ENCODE measurements at regions not wholly inside any gene's neighbourhood (a gene's known extent, or its start where the extent isn't known, plus 50 kb on each side); places are given as distances from the start of the nearest gene placed in this dataset.
"Not testable (repeated sequence)": the region's sequence is repeated elsewhere in the genome, so short reads cannot be mapped to it uniquely, and the experiment has no call there.

DNA sequence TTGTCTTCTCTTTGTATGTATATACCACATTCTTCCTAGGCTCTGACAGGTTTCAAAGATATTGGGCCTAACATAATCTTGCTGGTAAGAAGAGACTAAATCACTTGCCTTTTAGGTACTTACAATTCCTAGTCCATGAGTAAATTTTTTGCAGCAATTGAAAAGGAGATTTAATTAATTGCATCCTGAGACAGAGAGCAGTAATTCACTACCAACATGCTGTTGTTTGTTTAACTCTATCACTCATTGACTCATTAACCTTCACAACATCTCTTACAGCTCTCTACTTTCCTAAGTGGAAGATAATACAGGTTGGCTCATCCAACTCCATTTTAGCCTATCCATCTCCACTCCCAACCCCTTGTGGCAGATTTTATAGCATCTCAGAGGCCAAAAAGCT, 280.4 kb downstream of the ALDH8A1 start:
- DNase-seq (ENCODE audit: low read depth in 2 of 2), result no peak

DNA sequence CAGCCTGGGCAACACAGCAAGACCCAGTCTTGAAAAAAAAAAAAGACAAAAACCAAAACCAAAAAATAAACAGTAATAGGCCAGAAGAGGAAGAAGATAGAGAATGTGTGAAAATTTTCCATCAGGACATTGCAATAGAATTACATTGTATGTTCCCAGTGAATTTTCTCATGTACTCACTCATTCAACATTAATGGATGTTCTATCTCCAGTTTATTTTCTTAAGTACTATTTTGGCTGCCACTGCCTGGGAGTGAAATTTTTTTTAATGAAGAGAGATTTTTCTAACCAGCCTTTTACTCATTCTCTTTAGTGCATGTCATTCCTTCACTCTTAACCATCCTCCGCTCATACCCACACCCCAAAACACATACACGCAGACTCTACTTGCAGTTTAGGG, 282.8 kb downstream of the ALDH8A1 start:
- DNase-seq (ENCODE audit: low read depth in 2 of 2), result no peak

DNA sequence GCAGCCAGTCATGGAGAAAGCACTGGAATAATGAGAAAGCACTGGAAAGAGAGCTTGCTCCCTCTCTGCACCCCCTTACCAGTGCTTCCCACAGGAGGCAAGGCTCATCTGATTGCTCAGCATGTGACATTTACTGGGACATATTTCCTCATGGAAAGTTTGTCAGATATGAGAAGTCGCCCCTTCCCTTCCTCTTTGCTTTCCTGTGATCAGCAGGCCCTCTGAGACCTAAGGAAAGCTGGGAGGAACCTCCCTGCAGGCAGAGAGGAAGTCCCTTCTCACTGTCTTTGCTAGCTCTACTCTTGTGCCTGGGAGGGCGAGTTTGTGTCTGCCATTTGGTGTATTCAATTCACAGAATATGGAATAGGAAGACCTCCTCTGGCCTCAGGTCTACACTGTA, 283.8 kb downstream of the ALDH8A1 start:
- no peak for DNase-seq (ENCODE audit: low read depth in 2 of 2)

DNA sequence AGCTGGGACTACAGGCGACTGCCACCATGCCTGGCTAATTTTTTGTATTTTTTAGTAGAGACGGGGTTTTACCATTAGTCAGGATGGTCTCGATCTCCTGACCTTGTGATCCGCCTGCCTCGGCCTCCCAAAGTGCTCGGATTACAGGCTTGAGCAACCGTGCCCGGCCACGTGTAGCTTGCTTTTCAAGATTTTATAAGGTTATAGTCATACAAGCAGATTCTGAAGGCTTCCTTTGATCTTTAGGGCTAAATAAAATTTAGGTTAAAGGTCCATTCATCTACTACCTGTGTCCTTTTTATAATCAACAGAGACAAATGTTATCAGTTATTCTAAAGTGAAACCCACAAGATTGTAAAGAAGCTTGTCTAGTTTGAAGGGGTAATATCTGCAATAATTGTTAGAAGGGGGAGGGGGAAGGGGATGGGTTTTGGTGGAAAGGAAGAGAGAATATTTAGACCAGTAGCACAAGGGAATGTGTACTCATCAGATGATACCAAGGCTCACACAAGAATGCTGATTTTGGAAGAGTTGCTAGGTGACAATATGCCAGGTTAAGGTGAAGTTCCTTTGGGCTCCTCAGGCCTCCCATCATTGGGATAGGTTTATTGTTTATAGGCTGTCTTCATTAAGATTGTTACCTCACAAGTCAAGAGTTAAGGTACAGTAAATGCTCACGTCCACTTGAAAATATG, 284.7 kb downstream of the ALDH8A1 start:
- DNase-seq (ENCODE audit: low read depth in 2 of 2), result no peak

DNA sequence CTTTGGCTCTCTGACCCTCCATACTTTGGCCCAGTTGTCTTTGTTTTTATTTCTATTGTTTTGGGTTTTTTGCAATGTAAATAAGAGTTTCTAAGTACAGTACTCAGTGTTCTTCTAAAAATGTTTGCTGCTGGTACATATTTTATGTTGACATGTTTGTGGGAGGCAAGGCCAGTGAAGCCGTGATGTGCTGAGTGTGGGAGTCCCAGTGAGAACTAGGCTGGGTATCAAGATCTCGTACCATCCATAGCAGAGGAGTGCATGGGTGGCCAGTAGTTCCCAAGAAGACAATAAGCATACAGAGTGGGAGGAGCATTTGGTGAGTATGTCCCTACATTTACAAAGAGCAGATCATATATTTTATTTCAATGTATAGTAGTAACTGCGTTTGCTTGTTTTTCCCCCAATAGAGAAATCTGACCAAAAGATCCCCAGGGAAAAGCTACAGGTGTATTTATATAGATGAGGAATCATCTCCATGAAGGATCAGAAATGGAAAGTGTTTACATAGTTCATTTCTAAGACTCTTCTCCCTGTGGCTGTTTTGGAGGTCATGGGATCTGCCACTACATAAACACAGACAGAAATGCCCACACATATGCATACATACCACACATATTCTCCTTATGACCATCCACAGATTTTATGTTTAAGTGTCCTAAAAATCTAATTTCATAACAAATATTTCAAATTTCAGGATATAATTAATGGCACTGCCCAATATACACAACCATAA, 285.9 kb downstream of the ALDH8A1 start:
- no peak for DNase-seq (ENCODE audit: low read depth in 2 of 2)

DNA sequence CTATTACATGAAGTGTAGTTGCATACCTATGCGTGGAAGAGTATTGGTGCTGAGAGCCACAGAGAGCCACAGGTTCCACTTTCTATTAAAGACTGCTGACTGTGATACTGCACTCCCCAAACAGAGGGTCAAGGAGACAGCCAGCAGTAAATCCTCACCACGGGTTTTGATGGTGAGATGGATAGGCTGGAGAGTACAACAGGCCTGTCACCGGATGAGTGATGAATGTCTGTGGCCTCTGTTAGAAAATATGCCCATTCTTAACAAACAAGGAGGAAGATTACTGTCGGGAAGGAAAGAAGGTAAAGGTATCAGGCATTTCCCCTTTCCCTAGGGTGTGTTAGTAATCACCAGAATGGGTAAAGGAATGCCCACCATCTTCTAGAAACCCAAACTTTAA, 286.5 kb downstream of the ALDH8A1 start:
- no peak for DNase-seq (ENCODE audit: low read depth in 2 of 2)

DNA sequence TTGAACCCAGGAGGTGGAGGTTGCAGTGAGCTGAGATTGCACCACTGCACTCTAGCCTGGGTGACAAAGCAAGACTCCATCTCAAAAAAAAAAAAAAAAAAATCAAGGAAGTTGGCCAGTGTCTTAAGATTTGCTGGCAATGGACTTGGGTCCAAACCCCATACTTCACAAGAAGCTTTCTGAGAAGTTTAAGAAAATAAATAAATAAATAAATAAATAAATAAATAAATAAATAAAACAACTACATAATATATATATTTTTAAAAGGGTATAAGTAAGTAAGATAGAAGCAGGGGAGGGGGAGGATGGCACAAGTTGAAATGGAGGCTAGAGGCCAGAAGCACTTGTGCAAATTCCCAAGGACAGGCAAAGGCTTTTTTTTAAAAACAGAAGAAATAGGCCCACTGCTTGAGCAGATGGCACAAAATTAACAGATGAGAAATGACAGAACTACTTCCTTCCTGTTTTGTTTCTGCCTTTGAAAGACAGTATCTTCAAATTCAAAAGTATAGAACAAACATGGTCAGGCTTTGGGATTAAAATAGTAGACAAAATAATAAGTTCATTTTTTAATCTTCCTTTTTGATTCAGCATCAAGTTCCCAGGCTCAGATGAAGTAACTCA, 287.7 kb downstream of the ALDH8A1 start:
- no peak for DNase-seq (ENCODE audit: low read depth in 2 of 2)

DNA sequence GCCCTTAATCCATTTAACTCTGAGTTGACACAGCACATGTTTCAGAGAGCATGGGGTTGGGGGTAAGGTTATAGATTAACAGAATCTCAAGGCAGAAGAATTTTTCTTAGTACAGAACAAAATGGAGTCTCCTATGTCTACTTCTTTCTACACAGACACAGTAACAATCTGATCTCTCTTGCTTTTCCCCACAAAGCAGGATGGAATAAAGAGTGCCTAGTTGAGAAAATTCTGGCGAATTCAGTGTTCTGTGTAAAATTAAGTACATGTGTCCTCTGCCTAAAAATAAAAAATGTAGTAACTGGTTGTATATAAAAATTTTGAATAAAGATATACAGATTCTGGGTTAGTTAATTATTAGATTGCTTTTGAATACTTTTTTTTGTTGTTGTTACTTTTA, 290.0 kb downstream of the ALDH8A1 start:
- DNase-seq (ENCODE audit: low read depth in 2 of 2), result not testable (repeated sequence)

DNA sequence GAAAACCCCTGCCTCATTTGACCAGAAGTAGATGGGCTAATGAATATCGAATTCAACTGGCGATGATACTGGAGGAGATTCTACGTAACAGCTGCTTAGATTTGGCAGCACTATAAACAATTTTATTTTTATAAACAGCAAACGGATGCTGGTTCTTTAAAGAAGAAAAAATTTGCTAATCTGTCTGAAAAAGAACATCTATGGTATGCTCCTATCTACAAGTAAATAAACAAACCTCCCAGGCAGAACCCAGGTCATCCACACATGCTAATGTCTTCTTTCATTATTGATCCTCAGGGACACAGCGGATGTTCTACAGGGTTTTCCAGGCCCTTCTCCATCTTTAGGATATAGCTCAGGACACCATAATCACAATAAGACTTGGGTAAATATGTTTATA, 291.3 kb downstream of the ALDH8A1 start:
- no peak for DNase-seq (ENCODE audit: low read depth in 2 of 2)

- DNase-seq (ENCODE audit: low read depth in 2 of 2), result no peak
Observed at GRCh38 chr6:134657751-134658527, 292.0 kb downstream of the ALDH8A1 start.

- DNase-seq (ENCODE audit: low read depth in 2 of 2), result no peak
Observed at GRCh38 chr6:134657343-134657742, 292.6 kb downstream of the ALDH8A1 start.

DNA sequence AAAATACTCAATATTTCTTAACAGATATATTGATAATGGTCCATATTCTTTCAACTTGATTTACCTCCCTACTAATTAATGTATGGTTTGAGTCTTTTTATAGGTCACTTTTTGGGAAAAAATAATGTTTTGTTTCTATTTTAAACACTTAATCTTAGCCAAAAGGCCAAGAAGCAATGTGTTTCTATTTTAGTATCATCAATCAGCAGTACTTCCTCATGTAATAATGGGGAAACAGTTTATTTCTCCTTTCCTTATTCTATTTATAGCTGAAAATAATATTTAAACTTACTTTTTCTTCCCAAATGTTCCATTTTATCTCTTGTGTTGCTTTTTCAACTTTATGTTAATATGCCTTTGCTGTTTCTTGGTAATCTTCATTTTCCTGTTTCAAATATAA, 295.1 kb downstream of the ALDH8A1 start:
- no peak for DNase-seq (ENCODE audit: low read depth in 2 of 2)

GRCh38 chr6:134651519-134651918, 298.4 kb downstream of the ALDH8A1 start:
- DNase-seq (ENCODE audit: low read depth in 2 of 2), result no peak

DNA sequence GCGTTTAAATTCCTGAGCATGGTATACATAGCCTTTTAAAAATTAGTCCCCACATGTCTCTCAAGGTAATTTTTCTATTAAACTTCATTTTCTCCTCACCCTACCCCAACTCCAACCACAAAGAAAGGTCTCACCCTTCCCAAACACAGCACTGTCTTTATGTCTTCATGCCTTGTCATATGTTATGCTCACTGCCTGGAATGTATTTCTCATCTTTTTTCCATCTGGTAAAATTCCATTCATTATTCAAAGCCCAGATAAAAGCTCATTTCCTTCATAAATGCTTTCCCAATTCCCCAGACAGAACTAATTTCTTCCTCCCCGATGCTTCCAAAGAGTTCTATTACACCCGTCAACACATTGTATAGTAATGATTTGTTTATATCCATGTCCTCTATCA, 302.0 kb downstream of the ALDH8A1 start:
- no peak for DNase-seq (ENCODE audit: low read depth in 2 of 2)

DNA sequence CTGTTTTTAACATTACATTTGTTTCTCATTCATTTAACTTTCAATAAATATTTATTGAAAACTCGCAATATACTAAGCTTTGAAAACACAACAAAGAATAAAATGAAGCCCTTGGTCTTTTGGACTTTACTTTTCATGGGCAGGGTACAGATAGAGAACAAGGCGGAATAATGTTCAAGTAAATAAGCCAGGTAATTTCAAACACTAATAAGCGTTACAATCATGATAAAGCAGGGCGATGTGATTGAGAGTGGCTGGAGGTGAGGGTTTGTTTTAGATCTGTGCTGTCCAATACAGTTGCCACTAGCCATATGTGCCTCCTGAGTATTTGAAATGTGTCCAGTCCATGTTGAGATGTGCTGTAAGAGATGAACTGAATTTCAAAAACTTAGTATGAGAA, 307.1 kb downstream of the ALDH8A1 start:
- DNase-seq (ENCODE audit: low read depth in 2 of 2), result no peak

DNA sequence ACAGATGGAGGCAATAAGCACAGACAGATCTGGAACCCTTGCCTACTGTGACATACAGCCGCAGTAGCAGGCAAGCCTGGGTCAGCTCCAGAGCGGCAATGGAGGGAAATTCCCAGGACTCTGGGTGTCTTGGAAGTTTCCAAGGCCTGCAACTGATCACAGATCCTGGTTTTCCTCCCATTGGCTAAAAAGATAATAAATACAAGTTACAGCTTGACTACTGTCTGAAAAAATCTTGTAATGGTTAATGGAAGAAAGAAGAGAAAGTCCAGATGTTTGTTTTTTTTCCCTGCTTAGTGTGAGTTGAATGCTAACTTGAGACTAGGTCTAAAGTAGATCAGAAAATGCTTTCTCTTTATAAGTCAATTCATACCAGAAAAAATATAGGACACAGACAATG, 307.6 kb downstream of the ALDH8A1 start:
- no peak for DNase-seq (ENCODE audit: low read depth in 2 of 2)

DNA sequence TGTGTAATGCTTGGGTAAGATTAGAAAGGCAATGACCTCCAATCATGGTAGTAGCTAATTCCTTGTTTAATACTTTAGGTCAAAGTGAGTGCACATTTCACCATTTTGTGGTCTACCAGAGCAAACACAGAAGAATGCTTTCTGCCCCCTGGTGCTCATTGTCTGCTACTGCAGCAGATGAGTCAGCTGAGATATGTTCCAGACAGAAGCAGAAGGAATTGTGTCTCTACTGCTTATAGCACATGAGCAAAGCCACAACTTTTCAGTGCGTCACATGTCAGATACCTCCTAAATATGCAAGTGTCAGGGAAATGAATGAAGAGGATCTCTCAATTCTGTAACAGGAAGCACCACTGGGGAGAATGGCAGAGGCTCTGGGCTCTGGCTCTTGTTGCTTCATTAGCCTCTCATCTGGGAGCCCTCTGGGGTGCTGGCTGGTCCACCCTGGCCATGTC, 308.9 kb downstream of the ALDH8A1 start:
- DNase-seq (ENCODE audit: low read depth in 2 of 2), result peak; percentile 46 to 63

DNA sequence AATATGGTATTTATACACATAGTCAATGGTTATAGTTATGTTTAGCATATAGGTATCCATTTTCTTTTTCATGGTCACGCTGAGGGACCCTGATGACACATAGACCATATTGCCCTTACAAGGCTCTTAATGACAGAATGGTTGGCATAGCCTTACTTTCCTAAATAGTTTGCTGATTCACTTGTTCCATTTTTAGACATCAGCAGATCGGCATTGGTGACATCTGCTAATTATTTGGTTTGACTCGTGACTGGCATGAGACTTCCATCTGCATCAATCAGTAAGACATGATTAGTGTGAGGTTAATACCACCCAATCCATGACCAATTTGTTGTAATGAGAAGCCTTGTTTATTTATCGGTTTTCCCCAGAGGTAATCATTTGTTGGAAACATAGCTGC, 309.7 kb downstream of the ALDH8A1 start:
- DNase-seq (ENCODE audit: low read depth in 2 of 2), result no peak

- DNase-seq (ENCODE audit: low read depth in 2 of 2), result no peak
Observed at GRCh38 chr6:134637847-134638437, 312.0 kb downstream of the ALDH8A1 start.

- DNase-seq (ENCODE audit: low read depth in 2 of 2), result no peak
Observed at GRCh38 chr6:134637282-134637681, 312.6 kb downstream of the ALDH8A1 start.

GRCh38 chr6:134636186-134636799, 313.6 kb downstream of the ALDH8A1 start:
- DNase-seq (ENCODE audit: low read depth in 2 of 2), result no peak

Measured in stimulated activated CD8-positive, alpha-beta memory T cell treated with anti-CD3 and anti-CD28 coated beads, Interleukin-15, amount 100 ng/mL, for 48 hours (primary cell).